HG02798 (cell line): ENCODE measurements at regions not wholly inside any gene's neighbourhood (a gene's known extent, or its start where the extent isn't known, plus 50 kb on each side); places are given as distances from the start of the nearest gene placed in this dataset.

ENCODE experiments used
- ATAC-seq: cut with Tn5 transposase; IDR thresholded peaks from one replicate; pipeline ENCODE4 v1.9.1; 2021; ENCODE audit warnings: mild to moderate bottlenecking; ENCODE audit not compliant: unreplicated experiment, poor library complexity

- ATAC-seq = no peak
These were observed 118.4 kb upstream of the SLC7A1 start for GRCh38 chr13:29713839-29714238.

- no peak for ATAC-seq
These were observed 116.3 kb upstream of the SLC7A1 start for GRCh38 chr13:29711776-29712175.

DNA sequence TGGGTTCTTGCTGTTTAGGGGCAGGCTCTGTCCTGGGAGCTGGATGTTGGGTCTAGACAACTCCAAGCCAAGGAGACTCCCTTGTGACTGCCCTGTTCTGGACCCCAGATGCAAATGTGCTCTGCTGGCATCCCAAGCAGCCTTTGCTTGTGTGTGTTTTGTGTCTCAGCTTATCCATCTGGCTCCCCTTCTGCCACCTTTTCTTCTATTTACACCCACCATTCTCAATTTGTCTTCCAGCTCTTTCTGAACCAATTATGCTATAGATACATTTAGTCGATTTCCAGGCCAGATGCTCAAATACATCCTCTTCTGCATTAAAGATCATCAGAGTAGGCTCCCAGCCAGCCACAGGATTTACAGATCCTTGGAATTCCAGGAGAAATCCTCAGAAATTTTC lies 115.0 kb upstream of the SLC7A1 start:
- no peak for ATAC-seq

- no peak for ATAC-seq
These were observed 114.0 kb upstream of the SLC7A1 start for GRCh38 chr13:29709407-29710069.

GRCh38 chr13:29707876-29708543 lies 112.5 kb upstream of the SLC7A1 start:
- ATAC-seq = peak; percentile 70

DNA sequence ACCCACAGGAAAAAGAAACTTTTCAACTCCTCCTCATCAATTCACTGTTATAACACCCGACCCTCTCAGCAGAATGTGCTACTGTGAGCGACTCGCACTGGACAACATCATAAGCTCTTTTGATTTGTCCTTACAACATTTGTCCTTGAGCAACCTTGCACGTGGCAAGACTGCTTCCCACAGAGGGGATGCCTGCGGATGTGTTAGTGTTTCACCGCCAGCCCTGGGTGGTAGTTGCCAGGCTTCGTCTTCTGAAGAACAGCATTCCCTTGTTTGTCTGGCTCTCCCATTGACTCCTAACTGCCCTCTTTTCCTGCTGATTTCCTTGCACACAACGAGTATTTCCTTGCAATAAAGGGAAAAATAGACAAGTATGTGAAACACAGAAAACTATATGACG lies 111.4 kb upstream of the SLC7A1 start:
- no peak for ATAC-seq

DNA sequence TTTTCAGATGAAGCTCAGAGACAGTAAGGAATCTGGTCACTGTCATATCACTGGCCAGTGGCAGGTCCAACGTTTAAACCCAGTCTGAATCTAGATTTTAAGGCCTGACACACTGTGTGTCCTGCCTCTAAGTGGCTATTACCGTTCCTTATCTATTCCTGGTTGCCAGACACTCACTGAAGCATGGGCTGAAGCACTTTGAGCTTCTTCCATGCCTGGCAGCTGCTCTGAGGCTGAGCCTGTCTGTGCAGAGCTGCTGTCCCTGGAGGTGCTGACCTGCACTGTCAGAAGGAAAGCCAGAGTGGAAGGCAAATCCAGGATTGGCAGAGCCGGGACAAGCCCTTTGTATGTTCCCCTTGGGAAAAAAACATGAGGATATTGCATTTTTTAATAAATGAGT lies 109.2 kb upstream of the SLC7A1 start:
- no peak for ATAC-seq

DNA sequence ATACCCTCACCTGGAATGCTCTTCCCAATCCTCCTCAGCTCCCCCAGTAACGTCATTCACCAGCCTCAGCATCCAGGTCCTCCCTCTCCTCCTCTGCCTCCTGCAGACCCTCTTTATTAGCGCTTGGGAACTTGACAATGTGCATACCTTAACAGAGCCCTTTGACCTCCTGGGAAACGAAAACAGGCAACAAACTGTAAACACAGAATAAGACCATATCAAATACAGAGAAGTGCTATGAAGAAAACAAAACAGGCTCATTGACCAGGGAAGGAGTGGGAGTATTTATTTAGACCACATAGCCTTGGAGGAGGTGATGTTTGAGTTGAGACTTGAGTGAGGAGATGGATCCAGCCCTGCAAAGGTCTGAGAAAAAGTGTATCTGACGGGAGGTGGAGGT lies 107.9 kb upstream of the SLC7A1 start:
- ATAC-seq = no peak

DNA sequence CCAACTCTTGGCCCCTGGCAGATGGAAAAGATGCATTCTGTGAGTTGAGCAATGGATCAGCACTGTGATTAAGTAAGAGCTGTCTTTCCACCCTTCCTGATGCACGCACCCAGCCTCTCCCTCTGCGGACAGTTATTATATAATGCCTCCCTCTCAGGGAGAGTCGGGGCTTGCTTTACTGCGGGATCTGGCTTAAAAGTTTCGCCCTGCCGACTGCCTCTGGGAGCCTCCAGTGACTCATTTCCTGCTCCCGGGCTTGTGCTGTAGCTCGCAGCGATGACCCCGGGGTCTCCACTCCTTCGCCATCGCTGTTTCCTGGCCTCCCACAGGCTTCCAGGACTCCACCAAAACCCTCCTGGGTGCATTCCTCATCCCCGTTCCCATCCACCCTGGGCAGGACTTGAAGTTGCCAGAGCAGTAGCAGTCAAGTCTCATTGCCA lies 107.4 kb upstream of the SLC7A1 start:
- no peak for ATAC-seq

GRCh38 chr13:29698106-29698505 lies 102.6 kb upstream of the SLC7A1 start:
- ATAC-seq = no peak

DNA sequence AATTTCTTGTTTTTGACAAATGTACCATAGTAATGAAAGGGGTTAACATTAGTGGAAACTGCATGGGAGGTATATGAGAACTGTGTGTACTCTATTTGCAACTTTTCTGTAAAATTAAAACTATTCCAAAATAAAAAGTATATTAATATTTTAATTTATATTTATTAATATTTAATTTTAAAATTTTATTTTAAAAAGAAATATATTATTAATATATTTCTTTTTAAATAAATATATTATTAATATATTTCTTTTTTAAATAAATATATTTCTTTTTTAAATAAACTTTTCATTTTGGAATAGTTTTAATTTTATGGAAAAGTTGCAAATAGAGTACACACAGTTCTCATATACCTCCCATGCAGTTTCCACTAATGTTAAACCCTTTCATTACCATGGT lies 101.1 kb upstream of the SLC7A1 start:
- ATAC-seq = no peak

- ATAC-seq = no peak
These were observed 97.9 kb upstream of the SLC7A1 start for GRCh38 chr13:29693275-29693945.

- no peak for ATAC-seq
These were observed 94.1 kb upstream of the SLC7A1 start for GRCh38 chr13:29689548-29689947.

DNA sequence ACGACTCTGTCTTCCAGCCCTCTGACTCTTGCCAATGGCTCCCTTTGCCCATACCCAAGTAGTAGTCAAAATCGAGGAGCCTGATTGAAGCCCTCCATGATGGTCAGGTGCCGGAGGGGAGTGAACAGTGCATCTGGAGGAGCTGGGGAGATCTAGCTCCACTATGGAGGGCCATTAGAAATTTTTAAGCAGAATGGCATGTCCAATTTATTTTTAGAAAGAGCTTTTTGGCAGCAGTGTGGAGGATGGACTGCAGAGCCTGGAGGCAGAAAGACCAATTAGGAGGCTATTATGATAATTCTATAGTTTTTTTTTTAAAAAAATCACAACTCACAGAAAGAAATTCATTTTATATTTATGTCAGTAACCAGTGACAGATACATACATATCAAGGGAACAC lies 92.7 kb upstream of the SLC7A1 start:
- ATAC-seq = no peak

GRCh38 chr13:29684441-29684840 lies 89.0 kb upstream of the SLC7A1 start:
- ATAC-seq = no peak

DNA sequence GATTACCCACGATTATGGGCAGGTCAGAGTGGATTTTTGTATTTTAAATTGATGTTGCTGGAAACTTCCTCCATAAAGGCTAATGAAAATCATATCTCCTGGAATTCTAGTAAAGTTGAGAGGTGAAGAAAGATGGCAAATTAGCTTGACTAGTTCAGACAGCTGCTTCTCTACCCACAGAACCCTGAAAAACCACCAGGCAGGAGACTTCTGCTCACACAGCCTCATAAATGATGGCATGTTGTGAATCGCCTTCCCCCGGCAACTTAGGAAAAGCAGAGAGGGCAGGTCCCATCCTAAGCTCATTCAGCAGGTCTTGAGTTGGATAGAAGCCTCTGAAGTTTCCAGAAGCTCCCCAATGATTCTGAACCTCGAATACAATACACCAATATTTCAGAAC lies 87.6 kb upstream of the SLC7A1 start:
- no peak for ATAC-seq

DNA sequence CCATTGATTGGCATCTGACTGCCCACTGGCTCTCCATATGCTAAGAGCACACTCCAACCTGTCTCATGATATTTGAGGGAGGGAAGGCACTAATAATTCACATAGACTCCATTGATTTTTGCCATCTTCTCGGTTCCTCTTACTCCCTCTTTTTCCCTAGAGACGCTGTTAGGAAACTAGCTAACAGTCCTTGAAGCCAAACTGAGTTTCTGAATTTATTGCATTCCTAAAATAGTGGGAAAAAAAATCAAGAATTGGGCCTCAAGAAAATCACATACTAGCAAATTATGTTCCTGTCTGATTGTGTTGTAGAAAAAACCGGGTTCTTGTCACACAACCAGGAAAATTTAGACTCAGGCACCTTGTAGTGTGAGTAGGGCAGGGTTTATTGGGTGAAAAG lies 86.4 kb upstream of the SLC7A1 start:
- ATAC-seq = no peak

DNA sequence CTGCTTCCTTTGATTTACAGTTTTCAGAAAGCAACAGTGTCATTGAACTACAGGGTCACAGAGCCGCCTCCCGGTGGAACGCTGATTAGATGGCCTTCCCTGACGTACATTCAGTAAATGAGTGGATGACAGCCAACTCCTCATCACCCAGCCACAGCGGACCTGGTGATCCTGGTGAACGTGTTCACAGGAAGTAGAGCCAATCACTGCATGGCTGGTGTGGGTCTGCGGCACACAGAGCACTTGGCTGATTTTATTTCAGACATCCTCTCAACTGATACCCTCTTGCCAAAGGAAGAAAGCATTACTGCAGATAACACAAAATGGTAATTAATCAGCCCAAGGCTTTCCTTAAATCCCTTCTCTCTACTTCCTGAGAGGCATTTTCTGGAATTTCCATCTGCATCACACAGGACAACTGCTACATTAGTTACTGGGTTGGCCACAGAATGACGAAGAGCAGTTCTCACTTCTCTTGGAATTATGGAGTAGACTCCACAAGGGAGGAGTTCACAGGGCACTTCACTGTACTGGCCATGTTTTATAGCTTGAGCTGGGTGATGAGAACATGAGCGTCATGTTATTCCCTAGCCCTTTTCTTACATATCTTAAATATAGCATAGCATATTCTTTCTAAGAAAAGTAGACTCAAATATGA lies 84.0 kb upstream of the SLC7A1 start:
- no peak for ATAC-seq

DNA sequence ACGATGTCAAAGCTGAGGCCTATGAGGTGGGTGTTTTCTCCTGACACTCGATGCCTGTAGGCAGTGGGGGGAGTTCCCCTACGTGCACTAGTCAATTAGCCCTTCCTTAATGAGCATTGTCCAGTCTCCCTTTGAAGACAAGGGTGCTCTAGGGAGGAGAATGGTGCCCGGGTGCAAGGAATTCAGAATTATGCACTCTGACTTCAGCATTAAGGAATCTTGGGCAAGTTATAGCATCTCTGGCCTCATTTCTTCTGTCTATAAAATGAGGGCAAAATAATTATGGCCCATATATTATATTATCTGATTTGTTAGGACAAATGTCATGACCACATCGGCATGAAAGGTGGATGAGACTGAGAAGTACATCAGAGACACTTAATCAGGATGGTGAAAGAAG lies 82.1 kb upstream of the SLC7A1 start:
- no peak for ATAC-seq

DNA sequence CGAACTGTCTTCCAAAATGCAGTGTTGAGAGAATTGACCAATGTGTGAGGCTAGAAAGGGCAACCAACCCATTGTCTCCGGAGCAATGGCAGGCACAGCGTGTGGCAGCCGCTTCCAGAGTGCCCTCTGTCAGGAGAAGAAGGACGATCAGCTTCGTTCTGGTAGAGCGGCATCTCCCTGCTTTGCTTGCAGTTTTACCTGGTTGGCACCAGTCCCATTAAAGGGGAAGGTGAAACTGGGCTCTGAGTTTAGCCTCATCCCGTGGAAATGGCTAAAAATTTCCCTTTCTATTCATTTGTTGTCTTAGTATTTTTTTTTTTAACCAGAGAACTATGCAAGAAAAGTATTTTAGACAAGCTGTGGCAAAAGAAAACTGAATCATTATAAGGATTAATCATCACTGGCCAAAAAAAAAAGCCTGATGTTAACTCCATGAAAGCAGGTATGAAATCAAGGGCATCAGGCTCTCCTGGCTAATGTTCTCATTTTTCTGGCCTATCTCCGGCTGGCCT lies 81.5 kb upstream of the SLC7A1 start:
- ATAC-seq = no peak

DNA sequence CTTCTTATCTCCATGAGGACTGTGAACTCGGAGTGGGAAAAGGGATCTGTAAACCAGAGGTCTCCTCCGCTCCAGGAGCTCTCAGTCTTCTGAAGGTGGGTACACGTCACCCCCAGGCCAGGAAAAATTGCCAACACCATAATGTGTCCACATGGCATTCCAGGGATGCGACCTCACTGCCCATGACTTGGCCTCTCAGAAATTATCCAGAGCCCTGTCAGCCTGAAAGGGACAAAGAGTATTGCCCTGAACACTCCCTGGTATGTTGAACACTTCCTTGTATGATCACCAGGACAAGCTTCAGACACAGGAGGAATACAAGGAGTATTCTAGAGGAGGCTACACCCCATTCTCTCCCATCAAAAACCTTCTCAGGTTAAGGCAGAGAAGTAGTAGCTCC lies 81.0 kb upstream of the SLC7A1 start:
- ATAC-seq = no peak
